HepG2 (cell line): ENCODE measurements at regions not wholly inside any gene's neighbourhood (a gene's known extent, or its start where the extent isn't known, plus 50 kb on each side); places are given as distances from the start of the nearest gene placed in this dataset.

Experiments
- CCAR2 ChIP-seq: fragments of 200-400 bp; formaldehyde crosslinking; optimal IDR thresholded peaks from 2 replicates; pipeline ENCODE3; 2018; ENCODE audit warnings: low read depth, mild to moderate bottlenecking, low read length, moderate library complexity
- FUBP1 ChIP-seq: sonication (generic); formaldehyde crosslinking; IDR thresholded peaks from 2 replicates; pipeline ENCODE4 v1.5.1; 2020; ENCODE audit warnings: missing genetic modification reagents, mild to moderate bottlenecking, borderline replicate concordance
- MED1 ChIP-seq: sonication (generic); formaldehyde crosslinking; IDR thresholded peaks from 2 replicates; pipeline ENCODE4 v1.4.0; 2020; ENCODE audit warnings: missing genetic modification reagents
- MEIS1 ChIP-seq: sonication (generic); formaldehyde crosslinking; IDR thresholded peaks from 2 replicates; pipeline ENCODE4 v1.9.0; 2021; ENCODE audit warnings: mild to moderate bottlenecking, missing genetic modification reagents, moderate library complexity, borderline replicate concordance
- SMYD3 ChIP-seq: sonication (generic); formaldehyde crosslinking; IDR thresholded peaks from 2 replicates; pipeline ENCODE4 v1.8.1; 2023; ENCODE audit warnings: mild to moderate bottlenecking, missing genetic modification reagents
- SP1 ChIP-seq, 2 experiments: fragments of 450-650 bp in 1 of 2; sonication (generic) in 1 of 2; formaldehyde crosslinking in 1 of 2; IDR thresholded peaks; 2 replicates each; pipeline versions ENCODE4 v1.4.0 to v1.6.1; 2016 to 2020; ENCODE audit warnings: missing genetic modification reagents in 1 of 2
- TARDBP ChIP-seq: sonication (generic); formaldehyde crosslinking; IDR thresholded peaks from 2 replicates; pipeline ENCODE4 v1.8.0; 2022; ENCODE audit warnings: mild to moderate bottlenecking, missing genetic modification reagents
- ZFP36L2 ChIP-seq: sonication (generic); formaldehyde crosslinking; IDR thresholded peaks from 2 replicates; pipeline ENCODE4 v1.4.0; 2020; ENCODE audit warnings: missing genetic modification reagents
- ZFP41 ChIP-seq: sonication (generic); formaldehyde crosslinking; IDR thresholded peaks from 2 replicates; pipeline ENCODE4 v1.4.0; 2020; ENCODE audit warnings: mild to moderate bottlenecking, missing genetic modification reagents, borderline replicate concordance
- ZNF788 ChIP-seq: sonication (generic); formaldehyde crosslinking; IDR thresholded peaks from 2 replicates; pipeline ENCODE4 v1.5.0; 2020; ENCODE audit warnings: mild to moderate bottlenecking, missing genetic modification reagents, borderline replicate concordance
- ZSCAN29 ChIP-seq: sonication (generic); formaldehyde crosslinking; conservative IDR thresholded peaks from 2 replicates; pipeline ENCODE4 v1.4.0; 2020; ENCODE audit warnings: mild to moderate bottlenecking, missing genetic modification reagents

GRCh38 chr3:83302091-83302490, 1540.6 kb upstream of the GBE1 start:
- no peak for TF ChIP-seq FUBP1
- no peak for TF ChIP-seq TARDBP (CRISPR knock-in tag)
- no peak for TF ChIP-seq SMYD3 (CRISPR knock-in tag)
- TF ChIP-seq MED1 (CRISPR knock-in tag), result no peak
- TF ChIP-seq ZSCAN29 (CRISPR knock-in tag), result no peak
- TF ChIP-seq ZFP36L2 (CRISPR knock-in tag), result no peak
- no peak for TF ChIP-seq ZFP41
- no peak for TF ChIP-seq ZNF788 (CRISPR knock-in tag)
- TF ChIP-seq CCAR2, result no peak
- TF ChIP-seq SP1 (IDR thresholded peaks at IDR 0.05), result no peak
- TF ChIP-seq SP1 (CRISPR knock-in tag; IDR thresholded peaks at IDR 0.05), result no peak
- no peak for TF ChIP-seq MEIS1
